ENCODE measurements at regions not wholly inside any gene's neighbourhood (a gene's known extent, or its start where the extent isn't known, plus 50 kb on each side); places are given as distances from the start of the nearest gene placed in this dataset.

GRCh38 chr4:107278791-107279483, 242.8 kb upstream of the DKK2 start:
- H3K4me1 Mint-ChIP-seq: no peaks in the 10 kb centered on the region
- no peaks in the 10 kb centered on the region for H3K36me3 Mint-ChIP-seq
- no peaks in the 10 kb centered on the region for H3K27me3 Mint-ChIP-seq
- H3K27ac Mint-ChIP-seq: no peak overlapping the region
- H3K4me3 Mint-ChIP-seq: no peak overlapping the region
- H3K9me3 Mint-ChIP-seq: peaks cover 0 to 4% (median 0%) of the 10 kb centered on the region in 3 donors

- Mint-ChIP-seq H3K27ac (no peak overlapping the region), H3K4me1 (no peaks in the 10 kb centered on the region), H3K27me3 (no peaks in the 10 kb centered on the region), H3K4me3 (no peak overlapping the region), H3K36me3 (no peaks in the 10 kb centered on the region), H3K9me3 (peaks cover 0 to 4% (median 3%) of the 10 kb centered on the region in 3 donors)
Observed at GRCh38 chr4:107276052-107276451, 239.9 kb upstream of the DKK2 start.

GRCh38 chr4:107275225-107275624, 239.1 kb upstream of the DKK2 start:
- Mint-ChIP-seq H3K27ac (no peak overlapping the region), H3K9me3 (peaks cover 0 to 4% (median 3%) of the 10 kb centered on the region in 3 donors), H3K4me3 (no peak overlapping the region), H3K27me3 (no peaks in the 10 kb centered on the region), H3K36me3 (no peaks in the 10 kb centered on the region), H3K4me1 (no peaks in the 10 kb centered on the region)

- no peak overlapping the region for H3K4me3 Mint-ChIP-seq
- H3K27ac Mint-ChIP-seq: no peak overlapping the region
- H3K4me1 Mint-ChIP-seq: peaks cover 0 to under 1% (median 0%) of the 10 kb centered on the region in 3 donors
- no peaks in the 10 kb centered on the region for H3K27me3 Mint-ChIP-seq
- H3K9me3 Mint-ChIP-seq: peaks cover 0 to 3% (median 0%) of the 10 kb centered on the region in 3 donors
- H3K36me3 Mint-ChIP-seq: no peaks in the 10 kb centered on the region
Observed at GRCh38 chr4:107270614-107271013, 234.5 kb upstream of the DKK2 start.

- no peaks in the 10 kb centered on the region for H3K27me3 Mint-ChIP-seq
- no peaks in the 10 kb centered on the region for H3K36me3 Mint-ChIP-seq
- H3K9me3 Mint-ChIP-seq: peaks cover 0 to 3% (median 0%) of the 10 kb centered on the region in 3 donors
- no peak overlapping the region for H3K4me3 Mint-ChIP-seq
- H3K27ac Mint-ChIP-seq: no peak overlapping the region
- peaks cover 0 to 3% (median 0%) of the 10 kb centered on the region in 3 donors for H3K4me1 Mint-ChIP-seq
Observed at GRCh38 chr4:107269175-107269574, 233.1 kb upstream of the DKK2 start.

GRCh38 chr4:107265859-107266258, 229.7 kb upstream of the DKK2 start:
- Mint-ChIP-seq H3K4me3 (no peak overlapping the region), H3K27me3 (no peaks in the 10 kb centered on the region), H3K4me1 (peaks cover 0 to 3% (median 0%) of the 10 kb centered on the region in 3 donors), H3K9me3 (no peaks in the 10 kb centered on the region), H3K36me3 (no peaks in the 10 kb centered on the region), H3K27ac (no peak overlapping the region)

GRCh38 chr4:107261241-107261874, 225.2 kb upstream of the DKK2 start:
- H3K27ac Mint-ChIP-seq: no peak overlapping the region
- no peak overlapping the region for H3K4me3 Mint-ChIP-seq
- H3K9me3 Mint-ChIP-seq: no peaks in the 10 kb centered on the region
- no peaks in the 10 kb centered on the region for H3K36me3 Mint-ChIP-seq
- H3K27me3 Mint-ChIP-seq: no peaks in the 10 kb centered on the region
- peaks cover 0 to 3% (median 0%) of the 10 kb centered on the region in 3 donors for H3K4me1 Mint-ChIP-seq

- Mint-ChIP-seq H3K36me3 (no peaks in the 10 kb centered on the region), H3K9me3 (peaks cover 0 to 2% (median 0%) of the 10 kb centered on the region in 3 donors), H3K4me1 (no peaks in the 10 kb centered on the region), H3K27me3 (no peaks in the 10 kb centered on the region), H3K27ac (no peak overlapping the region), H3K4me3 (no peak overlapping the region)
Observed at GRCh38 chr4:107258359-107258758, 222.2 kb upstream of the DKK2 start.

GRCh38 chr4:107255596-107255995, 219.5 kb upstream of the DKK2 start:
- Mint-ChIP-seq H3K27me3 (no peaks in the 10 kb centered on the region), H3K27ac (no peak overlapping the region), H3K4me3 (no peak overlapping the region), H3K9me3 (peaks cover 0 to 2% (median 0%) of the 10 kb centered on the region in 3 donors), H3K4me1 (no peaks in the 10 kb centered on the region), H3K36me3 (no peaks in the 10 kb centered on the region)

GRCh38 chr4:107255114-107255513, 219.0 kb upstream of the DKK2 start:
- no peak overlapping the region for H3K27ac Mint-ChIP-seq
- no peaks in the 10 kb centered on the region for H3K4me1 Mint-ChIP-seq
- H3K4me3 Mint-ChIP-seq: no peak overlapping the region
- H3K27me3 Mint-ChIP-seq: peaks cover 3% of the 10 kb centered on the region
- no peaks in the 10 kb centered on the region for H3K36me3 Mint-ChIP-seq
- peaks cover 0 to 2% (median 0%) of the 10 kb centered on the region in 3 donors for H3K9me3 Mint-ChIP-seq

GRCh38 chr4:107253579-107254068, 217.5 kb upstream of the DKK2 start:
- no peak overlapping the region for H3K27ac Mint-ChIP-seq
- H3K4me1 Mint-ChIP-seq: peaks cover 0 to 1% (median 0%) of the 10 kb centered on the region in 3 donors
- H3K36me3 Mint-ChIP-seq: no peaks in the 10 kb centered on the region
- no peak overlapping the region for H3K4me3 Mint-ChIP-seq
- peaks cover 3% of the 10 kb centered on the region for H3K27me3 Mint-ChIP-seq
- peaks cover 0 to 2% (median 0%) of the 10 kb centered on the region in 3 donors for H3K9me3 Mint-ChIP-seq

GRCh38 chr4:107253090-107253489, 217.0 kb upstream of the DKK2 start:
- peaks cover 3% of the 10 kb centered on the region for H3K27me3 Mint-ChIP-seq
- H3K36me3 Mint-ChIP-seq: no peaks in the 10 kb centered on the region
- peaks cover 0 to 1% (median 0%) of the 10 kb centered on the region in 3 donors for H3K4me1 Mint-ChIP-seq
- no peak overlapping the region for H3K27ac Mint-ChIP-seq
- H3K9me3 Mint-ChIP-seq: peaks cover 0 to 2% (median 0%) of the 10 kb centered on the region in 3 donors
- H3K4me3 Mint-ChIP-seq: no peak overlapping the region

- Mint-ChIP-seq H3K36me3 (no peaks in the 10 kb centered on the region), H3K27ac (no peak overlapping the region), H3K4me3 (no peak overlapping the region), H3K9me3 (peaks cover 0 to 2% (median 0%) of the 10 kb centered on the region in 3 donors), H3K4me1 (peaks cover 0 to 1% (median 0%) of the 10 kb centered on the region in 3 donors), H3K27me3 (peaks cover 3% of the 10 kb centered on the region)
Observed at GRCh38 chr4:107252571-107252970, 216.5 kb upstream of the DKK2 start.

- H3K4me1 Mint-ChIP-seq: peaks cover 0 to 1% (median 0%) of the 10 kb centered on the region in 3 donors
- no peak overlapping the region for H3K4me3 Mint-ChIP-seq
- H3K27ac Mint-ChIP-seq: no peak overlapping the region
- H3K9me3 Mint-ChIP-seq: no peaks in the 10 kb centered on the region
- H3K36me3 Mint-ChIP-seq: no peaks in the 10 kb centered on the region
- H3K27me3 Mint-ChIP-seq: peaks cover 3% of the 10 kb centered on the region
Observed at GRCh38 chr4:107248571-107248970, 212.5 kb upstream of the DKK2 start.

- peaks cover 3% of the 10 kb centered on the region for H3K27me3 Mint-ChIP-seq
- H3K4me3 Mint-ChIP-seq: no peak overlapping the region
- no peak overlapping the region for H3K27ac Mint-ChIP-seq
Observed at GRCh38 chr4:107247738-107248137, 211.6 kb upstream of the DKK2 start.

More at GRCh38 chr4:107247738-107248137, 211.6 kb upstream of the DKK2 start:
- peaks cover 0 to 1% (median 0%) of the 10 kb centered on the region in 3 donors for H3K4me1 Mint-ChIP-seq
- H3K36me3 Mint-ChIP-seq: no peaks in the 10 kb centered on the region
- H3K9me3 Mint-ChIP-seq: no peaks in the 10 kb centered on the region

Measured in IgD-negative memory B cell (primary cell).